HG02588 (cell line): ENCODE measurements at regions not wholly inside any gene's neighbourhood (a gene's known extent, or its start where the extent isn't known, plus 50 kb on each side); places are given as distances from the start of the nearest gene placed in this dataset.
"Not testable (repeated sequence)": the region's sequence is repeated elsewhere in the genome, so short reads cannot be mapped to it uniquely, and the experiment has no call there.

Experiments used
- ATAC-seq: cut with Tn5 transposase; IDR thresholded peaks from one replicate; pipeline ENCODE4 v1.9.1; 2021; ENCODE audit warnings: mild to moderate bottlenecking, moderate library complexity; ENCODE audit not compliant: unreplicated experiment

DNA sequence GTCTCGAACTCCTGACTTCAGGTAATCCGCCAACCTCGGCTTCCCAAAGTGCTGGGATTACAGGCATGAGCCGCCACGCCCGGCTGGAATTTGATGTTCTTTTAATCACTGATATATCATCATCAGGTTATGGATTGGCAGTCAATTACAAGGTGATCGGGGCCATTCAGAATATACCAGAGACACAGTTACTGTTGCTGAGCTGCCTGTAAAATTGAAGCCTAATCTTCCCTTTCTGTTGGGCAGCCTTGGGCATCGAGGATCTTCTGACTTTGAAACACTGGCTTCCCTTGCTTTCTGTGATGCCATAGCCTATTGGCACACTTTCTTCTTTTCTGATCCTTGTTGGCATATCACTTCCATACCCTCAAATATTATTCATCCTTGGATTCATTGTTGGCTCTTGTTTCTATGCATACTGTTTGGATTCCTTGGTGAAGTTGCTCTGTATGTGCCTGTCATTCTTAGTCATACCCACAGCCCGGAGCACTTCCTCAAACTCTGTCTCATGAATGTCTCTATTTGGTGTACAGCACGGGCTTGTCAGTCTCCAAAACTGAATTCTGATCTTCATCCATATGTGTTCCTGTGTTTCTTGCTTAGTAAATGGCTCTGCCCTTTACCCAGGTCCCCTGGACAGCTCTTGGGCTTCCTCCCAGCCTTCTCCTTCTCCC, 85.6 kb upstream of the CRYM start:
- not testable (repeated sequence) for ATAC-seq

DNA sequence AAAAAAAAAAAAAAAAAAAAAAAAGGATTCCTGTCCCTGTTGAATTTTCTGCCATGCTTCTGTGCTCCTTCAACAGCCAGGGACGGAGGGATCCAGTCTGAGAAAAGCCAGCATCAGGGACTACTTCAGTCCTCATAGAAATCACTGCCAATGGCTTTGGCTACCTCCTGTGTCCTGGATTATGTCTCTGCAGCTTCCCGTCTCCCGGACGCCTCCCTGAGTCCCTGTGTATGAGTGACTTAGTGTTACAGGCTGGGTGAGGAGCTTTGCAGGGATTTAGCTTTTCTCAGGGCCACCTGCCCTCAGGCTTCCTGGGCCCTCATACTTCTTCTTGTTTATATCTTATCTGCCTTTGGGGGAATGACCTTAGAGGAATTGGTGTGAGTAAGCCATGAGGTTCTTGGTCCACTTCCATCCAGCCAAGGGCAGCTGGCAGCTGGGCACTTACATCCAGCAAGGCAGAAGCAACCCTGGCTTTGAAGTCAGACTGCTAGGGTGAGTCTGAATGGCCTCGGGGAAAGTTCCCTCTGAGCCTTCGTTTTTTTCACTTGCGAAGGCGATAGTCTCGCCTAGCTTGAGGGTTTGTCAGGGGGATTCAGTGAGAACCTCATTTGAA, 83.6 kb upstream of the CRYM start:
- not testable (repeated sequence) for ATAC-seq

DNA sequence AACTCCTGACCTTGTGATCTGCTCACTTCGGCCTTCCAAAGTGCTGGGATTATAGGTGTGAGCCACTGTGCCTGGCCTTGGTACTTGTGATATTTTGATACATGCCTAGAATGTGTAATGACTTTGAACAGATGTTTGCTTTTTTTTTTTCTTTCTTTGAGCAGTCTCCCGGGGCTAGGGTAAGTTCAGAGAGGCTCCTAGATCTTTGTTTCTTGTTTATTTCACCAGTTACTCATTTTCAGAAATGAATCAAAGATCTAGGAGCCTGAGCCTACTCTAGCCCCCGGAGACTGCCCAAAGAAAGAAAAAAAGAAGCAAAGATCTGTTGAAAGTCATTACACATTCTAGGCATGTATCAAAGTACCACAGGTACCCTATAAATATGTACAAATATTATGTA, 83.0 kb upstream of the CRYM start:
- not testable (repeated sequence) for ATAC-seq

DNA sequence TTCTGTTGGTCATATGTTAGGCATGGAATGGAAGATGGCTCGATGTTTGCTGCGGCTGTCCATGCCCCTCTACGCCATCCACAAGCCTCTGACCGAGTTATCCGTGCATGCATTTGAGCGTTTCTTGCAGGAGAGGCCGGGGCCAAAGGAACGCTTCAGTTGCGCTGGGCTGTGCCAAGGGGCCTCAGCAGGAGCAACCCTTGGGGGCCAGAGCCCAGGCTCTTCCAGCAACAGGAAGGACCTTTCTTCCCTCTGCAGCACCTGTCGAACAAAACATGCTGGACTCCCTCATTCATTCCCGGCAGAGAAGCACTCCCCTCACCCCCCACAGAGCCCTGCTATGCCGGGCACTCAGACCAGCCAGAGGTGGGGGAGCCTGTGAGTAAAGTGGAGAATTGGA, 81.4 kb upstream of the CRYM start:
- peak; percentile 5 for ATAC-seq

DNA sequence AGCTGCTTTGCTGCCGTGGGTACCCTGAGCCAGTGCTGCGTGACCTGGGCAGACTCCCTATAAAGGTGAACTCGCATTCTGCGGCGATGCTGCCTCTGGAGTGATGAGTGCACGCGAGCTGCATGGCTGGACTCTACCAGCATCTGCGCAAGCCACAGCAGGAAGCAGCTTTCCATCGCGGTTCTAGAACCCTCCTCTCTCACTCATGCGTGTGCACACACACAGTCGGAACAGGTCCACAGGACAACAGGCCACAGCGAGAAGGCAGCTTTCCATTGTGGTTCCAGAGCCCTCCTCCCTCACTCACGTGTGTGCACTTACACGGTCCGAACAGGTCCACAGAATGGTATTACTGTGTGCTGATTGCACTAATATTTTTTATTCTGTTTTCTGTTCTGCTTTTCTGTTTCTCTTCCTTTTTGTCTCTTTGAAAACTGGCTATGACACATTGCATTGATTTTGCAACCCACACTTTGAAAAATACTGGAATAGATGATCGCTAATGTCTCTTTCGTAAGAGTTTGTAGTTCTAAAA, 80.2 kb upstream of the CRYM start:
- peak; percentile 43 for ATAC-seq

DNA sequence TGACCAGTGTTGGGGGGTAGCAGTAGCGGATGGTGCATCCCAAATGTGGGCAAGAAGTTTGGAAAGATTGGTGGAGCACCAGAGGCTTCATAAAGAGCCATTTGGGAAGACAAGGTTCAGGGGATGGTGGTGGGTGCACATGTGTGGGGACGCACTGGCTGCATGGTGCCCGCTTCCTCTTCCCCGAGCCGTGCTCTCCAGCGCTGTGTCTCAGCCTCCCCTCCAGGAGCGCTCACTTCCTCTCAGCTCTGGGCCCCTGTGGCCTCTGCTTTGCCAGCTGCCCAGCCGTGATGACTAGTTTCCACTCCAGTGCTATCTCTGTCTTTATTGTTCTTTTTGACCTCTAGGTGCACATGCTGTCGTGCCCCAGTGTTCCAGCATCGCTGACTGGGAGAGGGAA, 78.2 kb upstream of the CRYM start:
- ATAC-seq = not testable (repeated sequence)

DNA sequence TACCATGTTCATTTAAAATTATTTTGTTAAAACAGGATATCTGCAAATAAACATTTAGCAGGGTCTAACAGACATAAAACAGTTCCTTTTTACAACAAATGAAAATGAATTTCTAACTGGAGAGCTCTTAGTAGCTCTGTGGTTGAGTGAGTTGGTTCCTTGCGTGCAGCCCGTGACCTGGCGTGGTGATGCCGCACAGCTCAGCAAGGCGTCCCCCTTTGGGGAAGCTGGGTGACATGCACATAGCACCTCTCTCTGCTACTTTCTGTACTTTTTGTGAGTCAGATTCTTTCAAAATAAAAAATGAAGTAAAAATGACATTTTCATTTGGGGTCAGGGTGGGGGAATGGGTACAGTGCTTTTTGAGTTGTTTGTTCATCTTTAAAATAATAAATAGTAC, 73.3 kb upstream of the CRYM start:
- not testable (repeated sequence) for ATAC-seq

DNA sequence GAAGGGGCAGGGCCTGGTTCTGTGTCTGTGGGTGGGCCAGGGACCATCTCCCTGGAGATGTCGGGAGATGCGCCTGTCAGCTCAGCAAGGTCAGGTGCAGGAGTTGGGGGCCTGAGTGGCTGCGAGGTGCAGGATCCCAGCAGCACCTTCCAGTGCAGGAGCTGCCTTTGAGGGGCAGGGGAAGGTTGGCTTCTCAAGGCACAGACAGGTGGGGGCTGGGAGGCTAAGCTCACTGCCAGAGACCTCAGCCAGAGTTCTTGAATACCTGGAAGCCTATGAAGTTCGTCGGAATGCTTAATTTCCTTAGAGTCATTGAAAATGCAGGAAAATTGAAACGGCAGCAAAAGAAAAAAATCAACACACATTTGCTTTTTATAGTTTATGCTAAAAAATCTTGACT, 72.8 kb upstream of the CRYM start:
- ATAC-seq = not testable (repeated sequence)

DNA sequence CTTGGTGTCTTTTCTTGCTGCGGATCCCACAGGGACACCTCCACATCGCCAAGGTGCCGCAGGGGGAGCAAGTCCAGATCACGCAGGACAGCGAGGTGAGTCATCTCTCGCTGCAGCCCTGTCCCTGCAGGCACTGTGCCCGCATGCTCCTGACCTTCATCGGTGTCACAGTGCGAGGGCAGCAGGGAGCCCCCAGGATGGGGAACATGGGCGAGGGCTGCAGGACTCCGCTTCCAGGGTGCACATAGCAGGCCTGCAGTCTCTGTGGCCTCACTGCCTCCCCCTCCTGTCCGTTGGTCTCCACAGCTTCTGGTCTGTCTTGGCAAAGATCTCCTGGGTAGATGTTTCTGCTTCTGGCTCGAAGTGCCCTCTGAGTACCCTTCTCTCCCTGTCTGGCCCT, 71.2 kb upstream of the CRYM start:
- not testable (repeated sequence) for ATAC-seq

DNA sequence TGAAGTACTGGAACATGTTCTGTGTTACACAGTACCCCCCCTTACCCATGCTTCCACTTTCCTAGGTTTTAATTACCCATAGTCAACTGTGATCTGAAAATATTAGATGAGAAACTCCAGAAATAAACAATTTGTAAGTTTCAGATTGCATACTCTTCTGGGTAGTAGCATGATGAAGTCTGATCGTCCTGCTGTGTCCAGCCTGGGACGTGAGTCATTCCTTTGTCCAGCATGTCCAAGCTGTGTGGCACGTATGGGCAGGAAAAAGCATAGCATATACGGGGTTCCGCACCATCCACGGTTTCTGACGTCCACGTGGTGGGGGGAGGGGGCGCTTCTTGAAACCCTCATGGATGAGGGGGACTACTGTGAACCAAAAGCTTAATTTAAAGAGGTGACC, 70.7 kb upstream of the CRYM start:
- not testable (repeated sequence) for ATAC-seq

DNA sequence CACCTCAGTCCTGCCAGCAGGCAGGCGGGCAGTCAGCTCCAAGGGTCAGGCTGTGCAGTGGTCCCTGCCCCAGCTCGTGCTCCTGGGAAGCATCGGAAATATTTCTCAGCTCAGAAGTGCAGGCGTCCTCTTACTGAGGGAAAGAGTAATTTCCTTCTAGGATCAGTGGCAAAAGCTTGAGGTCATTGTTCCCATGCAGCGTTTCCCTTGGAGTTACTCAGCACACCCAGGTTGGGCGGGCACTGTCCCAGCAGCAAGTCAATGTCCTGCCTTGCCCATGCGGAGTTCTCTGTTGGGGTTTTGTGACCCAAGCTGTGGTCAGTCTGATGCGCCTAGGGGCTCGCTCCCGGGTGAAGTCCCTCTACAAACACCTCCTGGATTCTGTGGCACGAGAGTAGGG, 69.4 kb upstream of the CRYM start:
- ATAC-seq = not testable (repeated sequence)

DNA sequence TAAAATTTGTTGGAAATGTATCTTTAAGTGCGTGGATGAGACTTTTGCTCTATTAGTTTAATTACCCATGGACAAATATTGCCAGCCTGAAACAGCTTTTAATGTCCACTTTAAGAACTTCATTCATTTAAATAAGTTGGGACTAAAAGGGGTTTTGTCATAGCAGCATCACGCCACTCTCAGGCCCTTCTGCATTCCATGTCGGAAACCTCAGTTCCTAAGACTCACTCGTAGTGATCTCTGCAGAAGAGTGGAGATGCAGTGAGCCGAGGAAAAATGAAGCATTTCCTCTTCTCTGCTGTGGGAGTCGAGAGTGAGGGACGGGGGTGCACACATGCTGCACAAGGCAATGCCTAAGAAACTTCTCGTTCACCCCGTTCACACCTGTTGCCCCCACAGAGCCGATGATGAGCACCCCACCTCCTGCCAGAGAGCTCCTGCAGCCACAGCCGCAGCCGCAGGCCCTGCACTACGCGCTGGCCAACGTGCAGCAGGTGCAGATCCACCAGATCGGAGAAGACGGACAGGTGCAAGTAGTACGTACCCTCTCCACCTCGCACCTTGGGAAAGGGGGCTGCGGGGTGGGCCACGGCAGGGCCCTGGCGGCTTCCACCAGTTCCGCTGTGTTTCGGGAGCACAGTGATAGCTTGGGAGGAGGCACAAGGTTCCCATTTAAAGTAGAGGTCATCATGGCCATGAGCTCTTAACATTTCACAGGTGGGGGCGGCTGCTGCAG, 68.8 kb upstream of the CRYM start:
- ATAC-seq = not testable (repeated sequence)

DNA sequence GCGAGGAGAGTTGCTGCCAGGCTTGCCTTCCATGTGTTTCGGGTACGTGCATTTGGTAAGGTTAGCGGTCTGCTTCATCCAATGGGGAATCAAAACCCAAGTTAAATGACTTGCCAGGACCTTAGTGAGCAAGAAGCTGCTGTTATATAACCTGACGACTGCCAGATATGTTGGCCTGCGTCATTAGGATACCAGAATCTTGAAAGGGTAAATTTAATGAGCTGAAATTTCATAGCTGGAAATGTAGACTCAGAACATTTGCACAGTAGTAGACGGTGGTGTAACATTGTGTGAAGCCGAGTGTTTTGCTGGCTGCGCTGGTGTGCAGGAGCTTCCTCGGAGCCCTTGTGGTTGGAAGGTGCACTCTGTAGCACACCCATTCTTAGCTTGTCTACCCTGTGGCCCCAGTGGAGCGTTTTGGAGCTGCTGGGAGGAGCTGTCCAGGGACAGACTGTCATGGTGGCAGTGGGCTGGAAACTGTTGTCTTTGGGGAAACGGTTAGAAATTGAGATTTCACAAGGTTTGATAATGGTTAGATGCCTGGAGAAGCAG, 66.3 kb upstream of the CRYM start:
- not testable (repeated sequence) for ATAC-seq

DNA sequence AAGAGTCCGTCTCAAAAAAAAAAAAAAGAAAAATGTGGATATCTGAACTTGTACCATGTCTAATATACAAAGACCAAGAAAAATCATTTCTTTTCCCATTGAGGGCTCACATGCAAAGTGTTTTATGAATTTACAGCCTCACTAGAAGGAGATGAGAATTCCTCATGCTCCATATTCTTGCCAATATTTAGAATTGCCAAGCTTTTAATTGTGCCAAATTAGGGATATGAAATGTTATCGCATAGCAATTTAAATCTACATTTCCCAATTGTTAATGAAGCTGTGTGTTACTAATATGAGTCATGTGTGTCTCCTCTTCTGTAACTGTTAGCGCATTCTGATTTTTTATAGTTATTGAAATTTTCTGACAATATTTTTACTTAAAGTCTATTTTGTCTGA, 63.0 kb upstream of the CRYM start:
- ATAC-seq = no peak

DNA sequence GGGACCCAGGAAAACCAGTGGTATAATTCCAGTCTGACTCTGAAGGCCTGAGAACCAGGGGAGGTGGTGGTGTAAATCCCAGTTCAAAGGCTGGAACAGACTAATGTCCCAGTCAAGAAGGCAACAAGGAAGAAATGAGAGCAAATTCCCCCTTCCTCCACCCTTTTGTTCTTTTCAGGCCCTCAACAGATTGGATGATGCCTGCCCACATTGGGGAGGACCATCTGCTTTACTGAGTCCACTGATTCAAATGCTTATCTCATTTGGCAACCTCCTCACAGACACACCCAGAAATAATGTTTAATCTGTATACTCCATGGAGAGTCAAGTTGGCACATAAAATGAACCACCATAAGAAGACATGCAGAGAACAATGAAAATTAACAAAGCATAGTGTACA, 61.9 kb upstream of the CRYM start:
- no peak for ATAC-seq

DNA sequence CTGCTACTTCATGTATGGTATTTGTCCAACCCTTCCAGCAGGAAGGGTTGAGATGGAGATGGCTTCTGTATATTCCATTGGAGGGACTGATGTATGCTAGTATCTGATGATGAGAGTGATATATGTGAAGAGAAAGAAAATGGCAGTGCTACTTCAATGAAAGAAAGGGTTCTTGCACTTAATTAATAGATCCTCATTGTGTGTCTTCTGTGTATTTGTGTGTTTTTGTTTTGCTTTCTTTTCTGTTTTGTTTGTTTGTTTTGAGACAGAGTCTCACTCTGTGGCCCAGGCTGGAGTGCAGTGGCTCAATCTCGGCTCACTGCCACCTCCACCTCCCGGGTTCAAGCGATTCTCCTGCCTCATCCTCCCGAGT, 61.2 kb upstream of the CRYM start:
- no peak for ATAC-seq

DNA sequence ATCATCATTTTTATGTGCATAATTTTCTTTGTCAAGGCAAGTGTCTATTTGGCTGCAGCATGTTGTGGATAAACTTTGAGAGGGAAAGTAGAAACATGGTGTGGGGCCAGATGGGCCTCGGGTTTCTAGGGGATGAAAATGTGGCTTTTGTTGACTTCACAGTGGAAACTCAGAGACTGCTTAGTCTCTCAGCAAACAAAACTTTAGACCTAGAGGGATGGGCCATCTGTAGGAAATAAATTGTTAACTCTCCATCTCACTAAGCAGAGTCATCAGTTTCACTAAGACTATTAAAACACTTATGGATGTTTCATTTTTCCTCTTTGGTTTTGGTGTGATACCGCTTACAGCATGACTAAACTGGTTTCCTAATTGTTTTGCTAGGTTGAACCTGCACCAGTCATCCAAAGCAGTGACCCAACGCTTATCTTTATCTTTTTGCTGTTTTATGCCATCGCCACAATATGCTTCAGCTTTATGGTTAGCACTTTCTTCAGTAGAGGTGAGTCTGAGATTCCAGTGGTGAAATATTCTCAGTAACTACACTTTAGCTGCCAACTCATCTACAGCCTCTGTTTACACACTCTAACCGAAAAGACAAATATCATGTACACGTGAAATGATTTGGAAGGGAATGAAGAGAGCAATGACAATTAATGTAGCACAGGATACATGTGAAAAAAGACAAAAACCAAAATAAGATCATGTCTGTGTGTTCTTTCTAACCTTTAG, 60.6 kb upstream of the CRYM start:
- no peak for ATAC-seq

DNA sequence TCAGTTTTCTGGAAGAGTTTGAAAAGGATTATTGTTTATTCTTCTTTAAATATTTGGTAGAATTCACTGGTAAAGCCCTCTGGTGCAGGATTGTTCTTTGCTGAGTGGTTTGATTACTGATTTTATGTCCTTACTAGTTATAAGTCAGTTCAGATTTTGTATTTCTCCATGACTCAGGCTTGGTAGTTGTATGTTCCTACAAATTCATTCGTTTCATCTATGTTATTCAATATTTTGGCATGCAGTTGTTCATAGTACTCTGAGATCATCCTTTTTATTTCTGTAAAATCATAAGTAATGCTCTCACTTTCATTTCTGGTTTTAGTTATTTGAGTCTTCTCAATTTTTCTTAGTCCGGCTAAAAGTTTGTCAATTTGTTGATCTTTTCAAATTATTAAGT, 58.1 kb upstream of the CRYM start:
- no peak for ATAC-seq

DNA sequence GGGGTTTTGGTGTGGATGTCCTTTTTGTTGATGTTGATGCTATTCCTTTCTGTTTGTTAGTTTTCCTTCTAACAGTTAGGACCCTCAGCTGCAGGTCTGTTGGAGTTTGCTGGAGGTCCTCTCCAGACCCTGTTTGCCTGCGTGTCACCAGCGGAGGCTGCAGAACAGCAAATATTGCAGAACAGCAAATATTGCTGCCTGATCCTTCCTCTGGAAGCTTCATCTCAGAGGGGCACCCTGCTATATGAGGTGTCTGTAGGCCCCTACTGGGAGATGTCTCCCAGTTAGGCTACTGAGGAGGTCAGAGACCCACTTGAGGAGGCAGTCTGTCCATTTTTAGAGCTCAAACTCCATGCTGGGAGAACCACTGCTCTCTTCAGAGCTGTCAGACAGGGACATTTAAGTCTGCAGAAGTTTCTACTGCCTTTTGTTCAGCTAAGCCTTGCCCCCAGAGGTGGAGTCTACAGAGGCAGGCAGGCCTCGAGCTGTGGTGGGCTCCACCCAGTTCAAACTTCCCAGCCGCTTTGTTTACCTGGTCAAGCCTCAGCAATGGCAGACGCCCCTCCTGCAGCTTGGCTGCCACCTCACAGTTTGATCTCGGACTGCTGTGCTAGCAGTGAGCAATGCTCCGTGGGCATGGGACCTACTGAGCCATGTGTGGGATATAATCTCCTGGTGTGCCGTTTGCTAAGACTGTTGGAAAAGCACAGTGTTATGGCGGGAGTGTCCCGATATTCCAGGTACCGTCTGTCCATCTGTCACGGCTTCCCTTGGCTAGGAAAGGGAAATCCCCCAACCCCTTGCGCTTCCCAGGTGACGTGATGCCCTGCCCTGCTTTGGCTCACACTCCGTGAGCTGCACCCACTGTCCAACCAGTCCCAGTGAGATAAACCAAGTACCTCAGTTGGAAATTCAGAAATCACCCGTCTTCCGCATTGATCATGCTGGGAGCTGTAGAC, 56.4 kb upstream of the CRYM start:
- not testable (repeated sequence) for ATAC-seq

DNA sequence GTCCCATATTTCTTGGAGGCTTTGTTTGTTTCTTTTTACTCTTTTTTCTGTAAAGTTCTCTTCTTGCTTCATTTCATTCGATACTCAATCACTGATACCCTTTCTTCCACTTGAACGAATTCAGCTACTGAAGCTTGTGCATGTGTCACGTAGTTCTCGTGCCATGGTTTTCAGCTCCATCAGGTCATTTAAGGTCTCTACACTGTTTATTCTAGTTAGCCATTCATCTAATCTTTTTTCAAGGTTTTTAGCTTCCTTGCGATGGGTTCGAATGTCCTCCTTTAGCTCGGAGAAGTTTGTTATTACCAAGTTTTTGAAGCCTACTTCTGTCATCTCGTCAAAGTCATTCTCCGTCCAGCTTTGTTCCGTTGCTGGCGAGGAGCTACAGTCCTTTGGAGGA, 55.6 kb upstream of the CRYM start:
- not testable (repeated sequence) for ATAC-seq
